ENCODE measurements at regions not wholly inside any gene's neighbourhood (a gene's known extent, or its start where the extent isn't known, plus 50 kb on each side); places are given as distances from the start of the nearest gene placed in this dataset.

- H3K27me3 ChIP-seq (ENCODE audit: insufficient read depth in 3 of 3, low read length in 2 of 3) = no peaks in the 10 kb centered on the region
- H3K36me3 ChIP-seq (ENCODE audit: insufficient read depth in 1 of 2, low read depth in 1 of 2) = no peaks in the 10 kb centered on the region
- H3K27ac ChIP-seq = no peak overlapping the region
- H3K4me1 ChIP-seq = no peaks in the 10 kb centered on the region
- ATAC-seq (no peak), DNase-seq (no peak)
- H3K4me3 ChIP-seq = no peak overlapping the region
- 85 to 95% (median 86%) methylated on average over 1 of the region's 1 CpG for WGBS, 3 donors
- intact Hi-C loops (cut with DNase I) = no loop called here
- no peaks in the 10 kb centered on the region for H3K9me3 ChIP-seq
- no peak for TF ChIP-seq CTCF (IDR thresholded peaks at IDR 0.05)
These were observed 51.4 kb upstream of the TNFAIP3 start for GRCh38 chr6:137815692-137816091.

DNA sequence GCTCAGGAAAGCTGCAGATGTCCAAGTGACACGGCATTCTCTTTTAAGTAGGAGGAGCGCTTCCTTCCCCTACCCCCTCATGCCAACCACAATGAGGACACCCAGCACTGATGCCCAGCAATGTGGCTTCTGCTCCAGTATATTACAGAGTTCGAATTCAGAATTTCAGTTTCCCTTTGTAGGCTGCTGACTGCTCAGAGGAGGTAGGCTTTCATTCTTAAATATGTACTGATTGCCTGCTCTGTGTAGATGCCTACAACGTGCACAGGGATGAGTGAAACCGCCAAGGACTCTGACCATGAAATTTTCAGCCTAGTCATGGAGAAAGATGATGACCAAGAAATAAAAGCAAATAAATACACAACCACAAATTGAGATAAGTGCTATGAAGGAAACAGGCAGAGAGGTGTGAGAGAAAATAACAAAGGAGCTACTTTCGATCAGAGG lies 50.9 kb upstream of the TNFAIP3 start:
- ATAC-seq (no peak), DNase-seq (no peak)
- no peaks in the 10 kb centered on the region for H3K36me3 ChIP-seq (ENCODE audit: insufficient read depth in 1 of 2, low read depth in 1 of 2)
- no peaks in the 10 kb centered on the region for H3K4me1 ChIP-seq
- H3K27ac ChIP-seq = no peak overlapping the region
- H3K27me3 ChIP-seq (ENCODE audit: insufficient read depth in 3 of 3, low read length in 2 of 3) = no peaks in the 10 kb centered on the region
- no peak for TF ChIP-seq CTCF (IDR thresholded peaks at IDR 0.05)
- no peaks in the 10 kb centered on the region for H3K9me3 ChIP-seq
- H3K4me3 ChIP-seq = no peak overlapping the region
- intact Hi-C loops (cut with DNase I) = no loop called here
- WGBS, 3 donors = 52 to 63% (median 53%) methylated on average over 6 of the region's 6 CpGs

GRCh38 chr6:137816688-137817618 lies 50.1 kb upstream of the TNFAIP3 start:
- ATAC-seq = no peak
- 54 to 64% (median 60%) methylated on average over 8 of the region's 8 CpGs for WGBS, 3 donors
- Histone ChIP-seq H3K27me3 (ENCODE audit: insufficient read depth in 3 of 3, low read length in 2 of 3) (no peaks in the 10 kb centered on the region), H3K4me3 (no peak overlapping the region), H3K36me3 (ENCODE audit: insufficient read depth in 1 of 2, low read depth in 1 of 2) (no peaks in the 10 kb centered on the region), H3K9me3 (no peaks in the 10 kb centered on the region), H3K27ac (no peak overlapping the region), H3K4me1 (no peaks in the 10 kb centered on the region)
- DNase-seq = no peak
- intact Hi-C loops (cut with DNase I) = no loop called here
- no peak for TF ChIP-seq CTCF (IDR thresholded peaks at IDR 0.05)

Measured in psoas muscle (tissue), 7 donors.